HEK293 (cell line): ENCODE measurements at regions not wholly inside any gene's neighbourhood (a gene's known extent, or its start where the extent isn't known, plus 50 kb on each side); places are given as distances from the start of the nearest gene placed in this dataset.

Experiments
- BCL11B ChIP-seq: fragments of 450-650 bp; formaldehyde crosslinking; IDR thresholded peaks from 2 replicates; pipeline ENCODE4 v1.5.1; 2016; ENCODE audit warnings: low read depth, missing biosample characterization, missing genetic modification characterization
- BCL6B ChIP-seq: fragments of 450-650 bp; formaldehyde crosslinking; IDR thresholded peaks from 2 replicates; pipeline ENCODE4 v1.5.1; 2017; ENCODE audit warnings: missing biosample characterization, missing genetic modification characterization
- CTCF ChIP-seq: fragments of 450-650 bp; formaldehyde crosslinking; IDR thresholded peaks from 2 replicates; pipeline ENCODE4 v1.5.1; 2016; ENCODE audit warnings: missing biosample characterization, missing genetic modification characterization
- HIC1 ChIP-seq: fragments of 450-650 bp; formaldehyde crosslinking; IDR thresholded peaks from 2 replicates; pipeline ENCODE4 v1.5.1; 2016; ENCODE audit warnings: missing biosample characterization, missing genetic modification characterization
- PRDM1 ChIP-seq: fragments of 450-650 bp; formaldehyde crosslinking; IDR thresholded peaks from 2 replicates; pipeline ENCODE4; 2016; ENCODE audit warnings: missing biosample characterization, missing genetic modification characterization
- TSHZ1 ChIP-seq: fragments of 450-650 bp; formaldehyde crosslinking; IDR thresholded peaks from 2 replicates; pipeline ENCODE4 v1.5.1; 2016; ENCODE audit warnings: missing biosample characterization, missing genetic modification characterization, borderline replicate concordance
- ZBTB26 ChIP-seq: fragments of 450-650 bp; formaldehyde crosslinking; optimal IDR thresholded peaks from 2 replicates; pipeline ENCODE3; 2016; ENCODE audit warnings: missing biosample characterization, mild to moderate bottlenecking, missing genetic modification characterization
- ZNF423 ChIP-seq: fragments of 450-650 bp; formaldehyde crosslinking; IDR thresholded peaks from 2 replicates; pipeline ENCODE4 v1.5.1; 2016; ENCODE audit warnings: missing biosample characterization, missing genetic modification characterization
- ZNF473 ChIP-seq: fragments of 450-650 bp; formaldehyde crosslinking; IDR thresholded peaks from 2 replicates; pipeline ENCODE4 v1.5.1; 2017; ENCODE audit warnings: missing biosample characterization, missing genetic modification characterization
- ZNF792 ChIP-seq: fragments of 450-650 bp; formaldehyde crosslinking; IDR thresholded peaks from 2 replicates; pipeline ENCODE4 v1.5.1; 2016; ENCODE audit warnings: missing biosample characterization, missing genetic modification characterization

- TF ChIP-seq ZNF423 (tag by site-specific recombination): no peak
- TF ChIP-seq CTCF: no peak
- TF ChIP-seq PRDM1 (tag by site-specific recombination): no peak
- no peak for TF ChIP-seq ZNF792 (tag by site-specific recombination)
- TF ChIP-seq TSHZ1 (tag by site-specific recombination): no peak
- no peak for TF ChIP-seq HIC1 (tag by site-specific recombination)
- TF ChIP-seq BCL6B (tag by site-specific recombination): no peak
- no peak for TF ChIP-seq ZBTB26 (tag by site-specific recombination)
- no peak for TF ChIP-seq ZNF473
- TF ChIP-seq BCL11B (tag by site-specific recombination): no peak
These were observed 84.2 kb downstream of the CAVIN4 start for GRCh38 chr9:100662122-100662521.
